ENCODE measurements at regions not wholly inside any gene's neighbourhood (a gene's known extent, or its start where the extent isn't known, plus 50 kb on each side); places are given as distances from the start of the nearest gene placed in this dataset.
"Not testable (repeated sequence)": the region's sequence is repeated elsewhere in the genome, so short reads cannot be mapped to it uniquely, and the experiment has no call there.

GRCh38 chrX:80929251-80929650 is 119.6 kb upstream of the BRWD3 start:
- TF ChIP-seq CTCF (IDR thresholded peaks at IDR 0.05; ENCODE audit: extremely low read depth, missing control alignments) = no peak
- no peak for DNase-seq (ENCODE audit: low spot score)

- DNase-seq (ENCODE audit: low spot score) = no peak
- TF ChIP-seq CTCF (IDR thresholded peaks at IDR 0.05; ENCODE audit: extremely low read depth, missing control alignments) = no peak
Measured at GRCh38 chrX:80917919-80918318, 108.2 kb upstream of the BRWD3 start.

- DNase-seq (ENCODE audit: low spot score) = not testable (repeated sequence)
Measured at GRCh38 chrX:80912351-80912750, 102.7 kb upstream of the BRWD3 start.

- TF ChIP-seq CTCF (IDR thresholded peaks at IDR 0.05; ENCODE audit: extremely low read depth, missing control alignments) = no peak
- DNase-seq (ENCODE audit: low spot score) = no peak
Measured at GRCh38 chrX:80879916-80880315, 70.2 kb upstream of the BRWD3 start.

GRCh38 chrX:80879143-80879542 is 69.5 kb upstream of the BRWD3 start:
- DNase-seq (ENCODE audit: low spot score) = no peak
- no peak for TF ChIP-seq CTCF (IDR thresholded peaks at IDR 0.05; ENCODE audit: extremely low read depth, missing control alignments)

GRCh38 chrX:80876877-80877276 is 67.2 kb upstream of the BRWD3 start:
- DNase-seq (ENCODE audit: low spot score) = peak; percentile 9

More at GRCh38 chrX:80876877-80877276, 67.2 kb upstream of the BRWD3 start:
- TF ChIP-seq CTCF (IDR thresholded peaks at IDR 0.05; ENCODE audit: extremely low read depth, missing control alignments) = no peak

Measured in GM20000 (cell line).